ENCODE measurements at regions not wholly inside any gene's neighbourhood (a gene's known extent, or its start where the extent isn't known, plus 50 kb on each side); places are given as distances from the start of the nearest gene placed in this dataset.

GRCh38 chr2:238704471-238705225 is 143.2 kb upstream of the TWIST2 start:
- TF ChIP-seq YY1 (IDR thresholded peaks at IDR 0.05; ENCODE audit: insufficient read depth, insufficient read length) (no peak), SUZ12 (IDR thresholded peaks at IDR 0.05; ENCODE audit: extremely low read depth, insufficient read depth, insufficient read length) (no peak), ZNF274 (IDR thresholded peaks at IDR 0.05; ENCODE audit: low read depth, low read length) (no peak)

All from NT2/D1 (cell line).